ENCODE measurements at regions not wholly inside any gene's neighbourhood (a gene's known extent, or its start where the extent isn't known, plus 50 kb on each side); places are given as distances from the start of the nearest gene placed in this dataset.
"Not testable (repeated sequence)": the region's sequence is repeated elsewhere in the genome, so short reads cannot be mapped to it uniquely, and the experiment has no call there.

DNA sequence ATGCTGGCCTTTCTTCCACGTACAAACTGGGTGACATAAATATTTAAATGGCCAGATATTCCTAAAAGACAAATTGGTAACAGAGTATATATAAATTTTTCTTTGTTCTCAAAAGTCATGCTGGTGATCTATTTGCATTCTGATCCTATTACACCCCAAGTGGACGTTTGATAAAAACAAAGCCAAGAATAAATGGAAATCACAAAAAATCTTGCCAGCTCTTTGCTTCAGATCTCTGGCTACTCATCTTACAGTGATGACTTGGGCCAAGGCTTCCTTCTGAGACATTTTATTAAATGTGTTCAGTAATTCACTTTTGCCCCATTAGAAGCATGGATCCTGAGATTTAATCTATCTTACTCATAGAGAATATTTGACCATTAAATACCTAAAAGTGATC is 444.3 kb upstream of the PIK3R1 start:
- DNase-seq: no peak
- Mint-ChIP-seq H3K36me3 (no peaks in the 10 kb centered on the region), H3K4me1 (no peaks in the 10 kb centered on the region), H3K27me3 (peaks cover 5 to 9% (median 6%) of the 10 kb centered on the region in 3 donors), H3K9me3 (peaks cover 0 to 2% (median 0%) of the 10 kb centered on the region in 7 donors), H3K27ac (no peak overlapping the region), H3K4me3 (no peak overlapping the region)
- ATAC-seq (ENCODE audit: low read depth in 2 of 2): no peak

DNA sequence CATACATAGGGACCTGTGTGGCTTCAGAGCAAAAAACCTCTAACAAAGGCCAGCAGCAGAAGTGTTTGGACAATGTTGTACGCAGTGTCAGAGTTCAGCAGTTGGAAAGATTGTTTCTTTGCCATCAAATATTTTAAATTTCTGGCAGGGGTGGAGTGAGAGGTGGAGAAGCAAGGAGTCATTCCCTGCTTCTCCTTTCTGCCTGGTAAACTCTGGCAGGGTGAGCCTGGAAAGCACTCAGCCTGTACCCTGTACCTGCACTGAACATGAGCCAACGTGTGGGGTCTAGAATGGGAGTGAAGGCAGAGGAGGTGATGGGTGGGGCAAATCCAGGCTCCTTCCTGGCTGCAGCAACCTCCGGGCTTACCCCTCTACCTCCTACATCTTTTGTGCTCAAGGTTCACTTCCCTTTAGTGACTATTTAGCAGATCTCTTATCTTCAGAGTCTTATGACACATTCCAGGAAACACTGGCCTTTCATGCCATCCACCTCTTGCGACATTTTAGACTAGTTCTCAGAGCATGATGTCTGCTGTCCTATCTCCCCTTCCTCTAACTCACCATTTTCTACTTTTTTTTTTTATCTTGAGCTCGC is 445.0 kb upstream of the PIK3R1 start:
- H3K36me3 Mint-ChIP-seq: no peaks in the 10 kb centered on the region
- H3K9me3 Mint-ChIP-seq: peaks cover 0 to 2% (median 0%) of the 10 kb centered on the region in 7 donors
- ATAC-seq (ENCODE audit: low read depth in 2 of 2) (no peak), DNase-seq (no peak)
- peaks cover 5 to 9% (median 6%) of the 10 kb centered on the region in 3 donors for H3K27me3 Mint-ChIP-seq
- peak overlapping the region in 1 of 6 donors; percentile 74 for H3K27ac Mint-ChIP-seq
- H3K4me1 Mint-ChIP-seq: no peaks in the 10 kb centered on the region
- H3K4me3 Mint-ChIP-seq: no peak overlapping the region

GRCh38 chr5:67765697-67766096 is 449.9 kb upstream of the PIK3R1 start:
- Mint-ChIP-seq H3K4me3 (no peak overlapping the region), H3K36me3 (no peaks in the 10 kb centered on the region), H3K27ac (no peak overlapping the region), H3K9me3 (peaks cover 0 to 16% (median 8%) of the 10 kb centered on the region in 7 donors), H3K4me1 (no peaks in the 10 kb centered on the region), H3K27me3 (peaks cover 0 to 4% (median 2%) of the 10 kb centered on the region in 3 donors)
- no peak for DNase-seq
- ATAC-seq (ENCODE audit: low read depth in 2 of 2): no peak

DNA sequence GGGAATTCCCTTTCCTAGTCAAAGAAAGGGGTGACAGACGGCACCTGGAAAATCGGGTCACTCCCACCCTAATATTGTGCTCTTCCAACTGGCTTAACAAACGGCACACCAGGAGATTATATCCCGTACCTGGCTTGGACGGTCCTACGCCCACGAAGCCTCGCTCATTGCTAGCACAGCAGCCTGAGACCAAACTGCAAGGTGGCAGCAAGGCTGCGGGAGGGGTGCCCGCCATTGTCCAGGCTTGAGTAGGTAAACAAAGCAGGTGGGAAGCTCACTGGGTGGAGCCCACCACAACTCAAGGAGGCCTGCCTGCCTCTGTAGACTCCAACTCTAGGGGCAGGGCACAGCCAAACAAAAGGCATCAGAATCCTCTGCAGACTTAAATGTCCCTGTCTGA is 457.8 kb upstream of the PIK3R1 start:
- not testable (repeated sequence) for H3K27ac Mint-ChIP-seq; H3K4me3 Mint-ChIP-seq; DNase-seq; ATAC-seq (ENCODE audit: low read depth in 2 of 2); H3K36me3 Mint-ChIP-seq; H3K4me1 Mint-ChIP-seq
- Mint-ChIP-seq H3K27me3 (peaks cover 0 to 14% (median 0%) of the 10 kb centered on the region in 3 donors), H3K9me3 (peaks cover 0 to 54% (median 43%) of the 10 kb centered on the region in 7 donors)

DNA sequence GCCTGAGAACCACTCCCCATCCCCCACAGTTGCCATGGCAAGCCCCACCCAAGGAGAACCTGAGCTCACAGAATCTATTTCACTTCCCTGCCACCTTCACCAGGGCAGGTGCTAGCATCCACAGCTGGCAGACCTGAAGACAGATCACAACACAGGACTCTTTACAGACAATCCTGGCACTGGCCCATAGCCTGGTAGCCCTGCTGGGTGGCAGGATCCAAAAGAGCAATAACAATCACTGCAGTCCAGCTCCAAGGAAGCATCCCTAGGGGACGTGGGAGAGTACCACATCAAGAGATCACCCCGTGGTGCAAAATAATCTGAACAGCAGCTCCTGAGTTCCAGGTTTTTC is 463.2 kb upstream of the PIK3R1 start:
- peaks cover 3 to 63% (median 26%) of the 10 kb centered on the region in 7 donors for H3K9me3 Mint-ChIP-seq
- H3K36me3 Mint-ChIP-seq: peaks cover 0 to under 1% of the 10 kb centered on the region in 2 donors

GRCh38 chr5:67748165-67748690 is 467.3 kb upstream of the PIK3R1 start:
- Mint-ChIP-seq H3K36me3 (peaks cover 8 to 12% of the 10 kb centered on the region in 2 donors), H3K27ac (no peak overlapping the region), H3K4me1 (no peaks in the 10 kb centered on the region), H3K4me3 (no peak overlapping the region), H3K9me3 (peaks cover 13 to 49% (median 32%) of the 10 kb centered on the region in 7 donors), H3K27me3 (no peaks in the 10 kb centered on the region)
- DNase-seq (no peak), ATAC-seq (ENCODE audit: low read depth in 2 of 2) (no peak)

More for the DNA sequence above, 463.2 kb upstream of the PIK3R1 start:
- Mint-ChIP-seq H3K4me3 (no peak overlapping the region), H3K27me3 (peaks cover 0 to 8% (median 0%) of the 10 kb centered on the region in 3 donors), H3K27ac (no peak overlapping the region), H3K4me1 (no peaks in the 10 kb centered on the region)
- no peak for ATAC-seq (ENCODE audit: low read depth in 2 of 2)
- DNase-seq: no peak

DNA sequence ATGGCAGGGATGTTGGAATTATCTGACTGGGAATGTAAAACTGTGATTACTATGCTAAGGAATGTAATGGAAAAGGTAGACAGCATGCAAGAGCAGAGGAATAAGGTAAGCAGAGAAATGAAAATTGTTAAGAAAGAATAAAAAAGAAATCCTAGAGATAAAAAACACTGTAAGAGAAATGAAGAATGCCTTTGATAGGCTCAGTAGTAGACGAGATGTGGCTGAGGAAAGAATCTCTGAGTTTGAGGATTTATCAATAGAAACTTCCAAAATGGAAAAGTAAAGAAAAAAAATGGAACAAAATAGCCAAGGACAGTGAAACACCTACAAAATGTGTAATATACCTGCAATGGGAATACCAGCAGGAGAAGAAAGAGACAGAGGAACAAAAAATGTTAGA is 468.5 kb upstream of the PIK3R1 start:
- DNase-seq (no peak), ATAC-seq (ENCODE audit: low read depth in 2 of 2) (no peak)
- no peak overlapping the region for H3K4me3 Mint-ChIP-seq
- no peaks in the 10 kb centered on the region for H3K4me1 Mint-ChIP-seq
- H3K27me3 Mint-ChIP-seq: no peaks in the 10 kb centered on the region
- H3K9me3 Mint-ChIP-seq: peaks cover 10 to 38% (median 22%) of the 10 kb centered on the region in 7 donors
- H3K36me3 Mint-ChIP-seq: peaks cover 8 to 12% of the 10 kb centered on the region in 2 donors
- no peak overlapping the region for H3K27ac Mint-ChIP-seq

DNA sequence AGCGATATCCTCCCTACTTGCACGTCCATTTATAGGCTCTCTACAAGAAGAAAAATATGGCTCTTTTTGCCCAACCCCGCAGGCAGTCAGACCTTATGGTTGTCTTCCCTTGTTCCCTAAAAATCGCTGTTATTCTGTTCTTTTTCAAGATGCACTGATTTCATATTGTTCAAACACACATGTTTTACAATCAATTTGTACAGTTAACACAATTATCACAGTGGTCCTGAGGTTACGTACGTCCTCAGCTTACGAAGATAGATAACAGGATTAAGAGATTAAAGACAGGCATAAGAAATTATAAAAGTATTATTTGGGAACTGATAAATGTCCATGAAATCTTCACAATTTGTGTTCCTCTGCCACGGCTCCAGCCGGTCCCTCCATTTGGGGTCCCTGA is 468.9 kb upstream of the PIK3R1 start:
- H3K27ac Mint-ChIP-seq; DNase-seq; ATAC-seq (ENCODE audit: low read depth in 2 of 2); H3K27me3 Mint-ChIP-seq; H3K4me3 Mint-ChIP-seq; H3K4me1 Mint-ChIP-seq: not testable (repeated sequence)
- peaks cover 8 to 12% of the 10 kb centered on the region in 2 donors for H3K36me3 Mint-ChIP-seq
- peaks cover 10 to 36% (median 19%) of the 10 kb centered on the region in 7 donors for H3K9me3 Mint-ChIP-seq

DNA sequence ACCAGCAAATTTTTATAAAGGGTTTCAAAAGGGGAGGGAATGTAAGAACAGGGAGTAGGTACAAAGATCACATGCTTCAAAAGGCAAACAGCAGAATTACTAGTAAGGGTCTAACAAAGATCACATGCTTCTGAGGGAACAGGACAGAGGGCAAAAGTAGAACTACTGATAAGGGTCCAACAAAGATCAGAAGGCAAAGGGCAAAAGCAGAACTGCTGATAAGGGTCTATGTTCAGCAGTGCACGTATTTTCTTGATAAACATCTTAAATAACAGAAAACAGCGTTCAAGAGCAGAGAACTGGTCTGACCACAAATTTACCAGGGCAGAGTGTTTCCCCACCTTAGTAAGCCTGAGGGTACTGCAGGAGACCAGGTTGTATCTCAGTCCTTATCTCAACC is 469.5 kb upstream of the PIK3R1 start:
- peaks cover 8 to 12% of the 10 kb centered on the region in 2 donors for H3K36me3 Mint-ChIP-seq
- H3K4me1 Mint-ChIP-seq: no peaks in the 10 kb centered on the region

DNA sequence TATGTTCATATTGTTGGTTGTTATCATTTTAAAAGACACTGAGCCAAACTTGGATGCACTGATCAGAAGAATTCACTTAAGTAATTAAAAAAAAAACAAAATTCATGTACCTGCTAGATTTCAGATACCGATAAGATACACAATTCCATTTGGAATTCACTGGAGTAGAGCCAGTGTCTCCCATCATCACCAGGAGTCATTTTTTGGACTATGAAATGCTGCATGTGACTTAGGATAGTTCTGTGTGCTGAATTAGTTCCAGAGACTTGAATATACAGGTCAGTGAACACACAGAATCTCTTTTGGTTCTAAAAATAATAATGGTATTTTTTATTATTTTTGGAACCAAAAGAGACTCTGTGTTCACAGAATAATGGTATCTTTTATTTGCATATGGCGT is 482.6 kb upstream of the PIK3R1 start:
- Mint-ChIP-seq H3K27ac (no peak overlapping the region), H3K4me3 (no peak overlapping the region), H3K9me3 (peaks cover 0 to 9% (median 1%) of the 10 kb centered on the region in 7 donors), H3K4me1 (no peaks in the 10 kb centered on the region), H3K36me3 (no peaks in the 10 kb centered on the region), H3K27me3 (peaks cover 0 to 11% (median 3%) of the 10 kb centered on the region in 3 donors)
- ATAC-seq (ENCODE audit: low read depth in 2 of 2) (no peak), DNase-seq (no peak)

More for the DNA sequence above, 469.5 kb upstream of the PIK3R1 start:
- no peak for ATAC-seq (ENCODE audit: low read depth in 2 of 2)
- H3K9me3 Mint-ChIP-seq: peaks cover 10 to 36% (median 19%) of the 10 kb centered on the region in 7 donors
- no peak overlapping the region for H3K27ac Mint-ChIP-seq
- H3K27me3 Mint-ChIP-seq: no peaks in the 10 kb centered on the region
- no peak overlapping the region for H3K4me3 Mint-ChIP-seq
- no peak for DNase-seq

DNA sequence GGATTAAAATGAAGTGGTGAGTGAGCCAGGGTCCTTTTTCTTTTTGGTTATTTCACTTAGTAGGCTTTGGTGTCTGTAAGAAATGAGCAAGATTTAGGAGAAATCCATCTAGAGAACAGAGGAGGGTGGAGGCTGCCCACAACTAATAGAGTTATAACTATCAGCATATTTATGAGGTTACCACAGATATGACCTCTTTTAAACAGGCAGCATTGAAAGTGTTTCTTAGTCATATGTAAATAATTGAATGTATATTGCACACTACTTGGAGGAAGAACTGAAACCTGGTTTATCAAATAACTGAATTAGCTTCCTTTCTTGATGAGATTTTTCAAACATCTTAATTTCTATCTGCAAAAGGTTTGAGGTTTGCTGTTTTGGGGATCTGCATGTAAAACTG is 483.1 kb upstream of the PIK3R1 start:
- Mint-ChIP-seq H3K27ac (no peak overlapping the region), H3K36me3 (no peaks in the 10 kb centered on the region), H3K9me3 (peaks cover 0 to 9% (median 1%) of the 10 kb centered on the region in 7 donors), H3K27me3 (peaks cover 0 to 11% (median 3%) of the 10 kb centered on the region in 3 donors), H3K4me3 (no peak overlapping the region), H3K4me1 (no peaks in the 10 kb centered on the region)
- ATAC-seq (ENCODE audit: low read depth in 2 of 2) (no peak), DNase-seq (no peak)

- Mint-ChIP-seq H3K27ac (no peak overlapping the region), H3K4me3 (no peak overlapping the region), H3K4me1 (no peaks in the 10 kb centered on the region), H3K9me3 (peaks cover 0 to 9% (median 1%) of the 10 kb centered on the region in 7 donors), H3K27me3 (peaks cover 0 to 11% (median 3%) of the 10 kb centered on the region in 3 donors), H3K36me3 (no peaks in the 10 kb centered on the region)
- no peak for ATAC-seq (ENCODE audit: low read depth in 2 of 2)
- DNase-seq: no peak
Observed at GRCh38 chr5:67731886-67732285, 483.7 kb upstream of the PIK3R1 start.

DNA sequence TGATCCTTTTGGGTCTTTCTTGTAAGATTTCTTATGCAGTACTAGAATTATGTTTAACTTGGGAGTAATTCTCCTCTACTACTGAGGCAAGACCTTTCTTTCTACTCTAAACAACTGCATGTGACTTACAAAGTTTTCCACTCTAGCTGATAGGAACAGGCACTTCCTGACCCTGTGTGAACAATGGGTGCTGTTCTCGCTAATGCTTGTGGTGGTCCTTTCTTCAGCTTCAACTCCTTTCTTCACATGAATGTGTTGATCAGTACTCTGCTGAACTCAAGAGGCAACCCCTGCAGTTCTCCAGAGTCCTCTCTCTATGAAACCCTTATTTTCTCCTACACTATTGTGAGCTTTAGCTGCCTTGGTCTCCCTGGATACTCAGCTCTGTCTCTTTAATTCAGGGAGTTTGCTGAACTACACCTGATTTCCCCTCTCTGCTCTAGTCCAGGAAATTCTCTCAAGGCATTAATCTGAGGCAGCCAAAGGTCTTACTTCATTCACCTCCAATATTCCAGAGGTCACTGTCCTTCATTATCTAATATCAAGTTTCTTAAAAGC is 484.6 kb upstream of the PIK3R1 start:
- H3K27ac Mint-ChIP-seq: no peak overlapping the region
- H3K4me3 Mint-ChIP-seq: no peak overlapping the region
- peaks cover 0 to 11% (median 7%) of the 10 kb centered on the region in 3 donors for H3K27me3 Mint-ChIP-seq
- ATAC-seq (ENCODE audit: low read depth in 2 of 2) (no peak), DNase-seq (no peak)
- peaks cover 0 to 6% (median 3%) of the 10 kb centered on the region in 7 donors for H3K9me3 Mint-ChIP-seq
- no peaks in the 10 kb centered on the region for H3K4me1 Mint-ChIP-seq
- H3K36me3 Mint-ChIP-seq: no peaks in the 10 kb centered on the region

DNA sequence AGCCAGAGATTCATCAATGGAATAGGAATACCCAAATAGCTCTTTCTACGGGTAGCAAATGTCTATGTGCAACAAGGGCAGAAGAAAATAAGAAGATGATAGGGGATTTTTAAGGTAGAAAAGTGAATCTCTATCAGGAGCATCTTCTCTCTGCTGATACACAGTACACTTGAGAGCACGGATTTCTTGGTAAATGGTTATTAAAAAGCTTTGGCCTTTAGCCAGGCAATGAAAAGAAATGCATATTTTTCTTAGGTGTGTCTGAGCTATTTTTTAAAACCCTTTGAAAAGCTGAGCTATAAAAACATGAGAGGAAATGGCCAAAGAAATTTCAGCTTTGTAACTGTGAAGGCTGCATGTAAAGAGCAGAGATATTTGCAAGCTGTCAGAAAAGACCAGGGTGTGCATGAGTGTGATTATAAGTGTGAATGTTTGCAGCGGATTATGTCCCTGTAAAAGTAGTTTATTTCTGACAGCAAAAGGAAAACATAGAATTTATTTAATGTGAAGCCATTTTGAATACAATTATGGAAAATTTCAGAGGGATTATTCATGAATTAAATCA is 487.1 kb upstream of the PIK3R1 start:
- H3K27ac Mint-ChIP-seq: no peak overlapping the region
- peaks cover 0 to 7% (median 0%) of the 10 kb centered on the region in 7 donors for H3K9me3 Mint-ChIP-seq
- no peaks in the 10 kb centered on the region for H3K36me3 Mint-ChIP-seq
- no peak for DNase-seq
- ATAC-seq (ENCODE audit: low read depth in 2 of 2): no peak
- peaks cover 0 to 7% (median 0%) of the 10 kb centered on the region in 3 donors for H3K27me3 Mint-ChIP-seq
- no peak overlapping the region for H3K4me3 Mint-ChIP-seq
- H3K4me1 Mint-ChIP-seq: no peaks in the 10 kb centered on the region

Data from naive B cell (primary cell).